ENCODE measurements at regions not wholly inside any gene's neighbourhood (a gene's known extent, or its start where the extent isn't known, plus 50 kb on each side); places are given as distances from the start of the nearest gene placed in this dataset.
"Not testable (repeated sequence)": the region's sequence is repeated elsewhere in the genome, so short reads cannot be mapped to it uniquely, and the experiment has no call there.

GRCh38 chr5:167355346-167355745, 936.1 kb upstream of the WWC1 start:
- DNase-seq (ENCODE audit: low read depth in 2 of 2, low spot score in 1 of 2), result no peak

- no peak for DNase-seq (ENCODE audit: low read depth in 2 of 2, low spot score in 1 of 2)
Observed at GRCh38 chr5:167356374-167356773, 935.1 kb upstream of the WWC1 start.

GRCh38 chr5:167358868-167359492, 932.5 kb upstream of the WWC1 start:
- DNase-seq (ENCODE audit: low read depth in 2 of 2, low spot score in 1 of 2), result no peak

- no peak for DNase-seq (ENCODE audit: low read depth in 2 of 2, low spot score in 1 of 2)
Observed at GRCh38 chr5:167361795-167362194, 929.6 kb upstream of the WWC1 start.

- no peak for DNase-seq (ENCODE audit: low read depth in 2 of 2, low spot score in 1 of 2)
Observed at GRCh38 chr5:167363065-167363464, 928.4 kb upstream of the WWC1 start.

GRCh38 chr5:167375125-167375524, 916.3 kb upstream of the WWC1 start:
- no peak for DNase-seq (ENCODE audit: low read depth in 2 of 2, low spot score in 1 of 2)

GRCh38 chr5:167378894-167379723, 912.3 kb upstream of the WWC1 start:
- no peak for DNase-seq (ENCODE audit: low read depth in 2 of 2, low spot score in 1 of 2)

- DNase-seq (ENCODE audit: low read depth in 2 of 2, low spot score in 1 of 2), result no peak
Observed at GRCh38 chr5:167381457-167381856, 910.0 kb upstream of the WWC1 start.

GRCh38 chr5:167389537-167389936, 901.9 kb upstream of the WWC1 start:
- DNase-seq (ENCODE audit: low read depth in 2 of 2, low spot score in 1 of 2), result no peak

GRCh38 chr5:167391286-167391685, 900.2 kb upstream of the WWC1 start:
- DNase-seq (ENCODE audit: low read depth in 2 of 2, low spot score in 1 of 2), result not testable (repeated sequence)

GRCh38 chr5:167392240-167392639, 899.2 kb upstream of the WWC1 start:
- no peak for DNase-seq (ENCODE audit: low read depth in 2 of 2, low spot score in 1 of 2)

GRCh38 chr5:167393358-167393757, 898.1 kb upstream of the WWC1 start:
- DNase-seq (ENCODE audit: low read depth in 2 of 2, low spot score in 1 of 2), result no peak

- no peak for DNase-seq (ENCODE audit: low read depth in 2 of 2, low spot score in 1 of 2)
Observed at GRCh38 chr5:167402671-167403070, 888.8 kb upstream of the WWC1 start.

- DNase-seq (ENCODE audit: low read depth in 2 of 2, low spot score in 1 of 2), result no peak
Observed at GRCh38 chr5:167406513-167406912, 884.9 kb upstream of the WWC1 start.

- no peak for DNase-seq (ENCODE audit: low read depth in 2 of 2, low spot score in 1 of 2)
Observed at GRCh38 chr5:167412556-167412955, 878.9 kb upstream of the WWC1 start.

- no peak for DNase-seq (ENCODE audit: low read depth in 2 of 2, low spot score in 1 of 2)
Observed at GRCh38 chr5:167413506-167413905, 877.9 kb upstream of the WWC1 start.

- no peak for DNase-seq (ENCODE audit: low read depth in 2 of 2, low spot score in 1 of 2)
Observed at GRCh38 chr5:167414611-167415010, 876.8 kb upstream of the WWC1 start.

- no peak for DNase-seq (ENCODE audit: low read depth in 2 of 2, low spot score in 1 of 2)
Observed at GRCh38 chr5:167415779-167416746, 875.4 kb upstream of the WWC1 start.

- no peak for DNase-seq (ENCODE audit: low read depth in 2 of 2, low spot score in 1 of 2)
Observed at GRCh38 chr5:167417662-167418061, 873.8 kb upstream of the WWC1 start.

GRCh38 chr5:167425161-167425560, 866.3 kb upstream of the WWC1 start:
- no peak for DNase-seq (ENCODE audit: low read depth in 2 of 2, low spot score in 1 of 2)

GRCh38 chr5:167426501-167426900, 864.9 kb upstream of the WWC1 start:
- no peak for DNase-seq (ENCODE audit: low read depth in 2 of 2, low spot score in 1 of 2)

GRCh38 chr5:167427641-167428040, 863.8 kb upstream of the WWC1 start:
- not testable (repeated sequence) for DNase-seq (ENCODE audit: low read depth in 2 of 2, low spot score in 1 of 2)

Data from stimulated activated CD8-positive, alpha-beta memory T cell treated with anti-CD3 and anti-CD28 coated beads, Interleukin-4, amount 100 ng/mL, for 1 hour (primary cell).